WTC11 (cell line): ENCODE measurements at regions not wholly inside any gene's neighbourhood (a gene's known extent, or its start where the extent isn't known, plus 50 kb on each side); places are given as distances from the start of the nearest gene placed in this dataset.

Experiments used
- ATAC-seq: fragments of 200-7000 bp; cut with Tn5 transposase; 2 replicates; pipeline ENCODE4 v1.10.0; 2021; ENCODE audit warnings: mild to moderate bottlenecking, moderate library complexity
- CTCF ChIA-PET: fragments of 300-600 bp; sonication (Branson Sonifier 250); formaldehyde crosslinking; loops from one replicate; lab custom pipeline; 2021; ENCODE audit warnings: antibody characterized with exemption; lab: Charles Lee
- POLR2A ChIA-PET: fragments of 350-600 bp; sonication (Branson Sonifier 250); formaldehyde crosslinking; loops from one replicate; lab custom pipeline; 2021; ENCODE audit warnings: antibody characterized with exemption; lab: Charles Lee
- DNase-seq: peaks from one replicate; pipeline ENCODE4 v3.0.0; 2021; ENCODE audit warnings: low spot score
- H3K27ac Mint-ChIP-seq: 2 replicates; pipeline ENCODE4 v1.8.0; 2021; ENCODE audit warnings: mixed read lengths
- H3K27me3 Mint-ChIP-seq: 2 replicates; pipeline ENCODE4 v1.8.0; 2021; ENCODE audit warnings: low read depth, mild to moderate bottlenecking, moderate library complexity, mixed read lengths
- H3K36me3 Mint-ChIP-seq: 2 replicates; pipeline ENCODE4 v1.8.0; 2021; ENCODE audit warnings: mixed read lengths
- H3K4me1 Mint-ChIP-seq: 2 replicates; pipeline ENCODE4 v1.8.0; 2022; ENCODE audit warnings: mixed read lengths
- H3K4me3 Mint-ChIP-seq: 2 replicates; pipeline ENCODE4 v1.8.0; 2021; ENCODE audit warnings: mild to moderate bottlenecking, moderate library complexity, mixed read lengths
- H3K9me3 Mint-ChIP-seq: 2 replicates; pipeline ENCODE4 v1.8.0; 2021; ENCODE audit warnings: mixed read lengths
- ATF2 ChIP-seq: sonication (generic); formaldehyde crosslinking; IDR thresholded peaks from 2 replicates; pipeline ENCODE4 v1.8.1; 2022; ENCODE audit warnings: low read depth, missing genetic modification reagents, borderline replicate concordance
- CTCF ChIP-seq: fragments of 200-600 bp; IDR thresholded peaks from 2 replicates; pipeline ENCODE4 v1.8.0; 2022; ENCODE audit warnings: antibody characterized with exemption
- E2F1 ChIP-seq: sonication (generic); formaldehyde crosslinking; IDR thresholded peaks from 2 replicates; pipeline ENCODE4 v1.8.0; 2022; ENCODE audit warnings: mild to moderate bottlenecking, missing genetic modification reagents
- ELF4 ChIP-seq: sonication (generic); formaldehyde crosslinking; IDR thresholded peaks from 2 replicates; pipeline ENCODE4 v1.8.1; 2022; ENCODE audit warnings: low read depth, mild to moderate bottlenecking, moderate library complexity, missing genetic modification reagents
- ERG ChIP-seq: fragments of 250-450 bp; sonication (Bioruptor Pico); IDR thresholded peaks from 2 replicates; pipeline ENCODE4 v1.8.0; 2021; ENCODE audit warnings: mild to moderate bottlenecking
- ETV6 ChIP-seq: sonication (generic); formaldehyde crosslinking; IDR thresholded peaks from 2 replicates; pipeline ENCODE4 v1.8.1; 2022; ENCODE audit warnings: mild to moderate bottlenecking, missing genetic modification reagents
- FOXJ3 ChIP-seq: sonication (generic); formaldehyde crosslinking; IDR thresholded peaks from 2 replicates; pipeline ENCODE4 v1.9.0; 2021; ENCODE audit warnings: missing genetic modification reagents, mild to moderate bottlenecking, borderline replicate concordance
- GRHL2 ChIP-seq: fragments of 250-450 bp; sonication (Bioruptor Pico); IDR thresholded peaks from 2 replicates; pipeline ENCODE4 v1.8.0; 2022; ENCODE audit warnings: mild to moderate bottlenecking, moderate library complexity; ENCODE audit not compliant: insufficient replicate concordance, severe bottlenecking
- HMGA2 ChIP-seq: fragments of 250-450 bp; sonication (Bioruptor Pico); IDR thresholded peaks from 2 replicates; pipeline ENCODE4 v1.4.0; 2021; ENCODE audit warnings: mild to moderate bottlenecking, moderate library complexity
- IRF1 ChIP-seq: sonication (generic); formaldehyde crosslinking; IDR thresholded peaks from 2 replicates; pipeline ENCODE4 v1.8.0; 2023; ENCODE audit warnings: missing genetic modification reagents
- MLX ChIP-seq: sonication (generic); formaldehyde crosslinking; IDR thresholded peaks from 2 replicates; pipeline ENCODE4 v1.8.1; 2023; ENCODE audit warnings: mild to moderate bottlenecking, missing genetic modification reagents, moderate library complexity
- NR1H2 ChIP-seq: sonication (generic); formaldehyde crosslinking; IDR thresholded peaks from 2 replicates; pipeline ENCODE4 v1.9.0; 2021; ENCODE audit warnings: mild to moderate bottlenecking, moderate library complexity, missing genetic modification reagents
- SOX15 ChIP-seq: fragments of 250-450 bp; sonication (Bioruptor Pico); IDR thresholded peaks from 2 replicates; pipeline ENCODE4 v1.9.0; 2021; ENCODE audit warnings: mild to moderate bottlenecking
- SP1 ChIP-seq: sonication (generic); formaldehyde crosslinking; conservative IDR thresholded peaks from 2 replicates; pipeline ENCODE4 v1.8.1; 2022; ENCODE audit warnings: missing genetic modification reagents
- TCF7 ChIP-seq: sonication (generic); formaldehyde crosslinking; IDR thresholded peaks from 2 replicates; pipeline ENCODE4 v1.8.0; 2022; ENCODE audit warnings: mild to moderate bottlenecking, low read depth, missing genetic modification reagents, moderate library complexity
- TEAD4 ChIP-seq: sonication (generic); formaldehyde crosslinking; IDR thresholded peaks from 2 replicates; pipeline ENCODE4 v1.8.0; 2022; ENCODE audit warnings: mild to moderate bottlenecking, missing genetic modification reagents
- USF1 ChIP-seq: sonication (generic); formaldehyde crosslinking; IDR thresholded peaks from 2 replicates; pipeline ENCODE4 v1.8.0; 2022; ENCODE audit warnings: mild to moderate bottlenecking, missing genetic modification reagents
- ZMAT4 ChIP-seq: fragments of 250-450 bp; sonication (Bioruptor Pico); IDR thresholded peaks from 2 replicates; pipeline ENCODE4 v1.9.0; 2021; ENCODE audit warnings: mild to moderate bottlenecking
- ZNF121 ChIP-seq: sonication (generic); formaldehyde crosslinking; IDR thresholded peaks from 2 replicates; pipeline ENCODE4 v1.8.0; 2023; ENCODE audit warnings: missing genetic modification reagents
- ZNF138 ChIP-seq: sonication (generic); formaldehyde crosslinking; conservative IDR thresholded peaks from 2 replicates; pipeline ENCODE4 v1.8.1; 2022; ENCODE audit warnings: mild to moderate bottlenecking, moderate library complexity, missing genetic modification reagents
- ZNF219 ChIP-seq: sonication (generic); formaldehyde crosslinking; IDR thresholded peaks from 2 replicates; pipeline ENCODE4 v1.8.0; 2023; ENCODE audit warnings: missing genetic modification reagents, mild to moderate bottlenecking, borderline replicate concordance
- ZNF263 ChIP-seq: sonication (generic); formaldehyde crosslinking; IDR thresholded peaks from 2 replicates; pipeline ENCODE4 v1.8.1; 2022; ENCODE audit warnings: low read depth, mild to moderate bottlenecking, moderate library complexity, missing genetic modification reagents
- ZNF532 ChIP-seq: fragments of 250-450 bp; sonication (Bioruptor Pico); IDR thresholded peaks from 2 replicates; pipeline ENCODE4 v1.9.0; 2021; ENCODE audit warnings: mild to moderate bottlenecking, borderline replicate concordance
- ZNF671 ChIP-seq: fragments of 250-450 bp; sonication (Bioruptor Pico); IDR thresholded peaks from 2 replicates; pipeline ENCODE4 v1.8.0; 2021; ENCODE audit warnings: mild to moderate bottlenecking

- ATAC-seq (no peak), DNase-seq (no peak)
- POLR2A ChIA-PET = no interaction called here
- H3K9me3 Mint-ChIP-seq = peaks cover 13% of the 10 kb centered on the region
- CTCF ChIA-PET = no interaction called here
- TF ChIP-seq MLX = no peak
- TF ChIP-seq ZMAT4 (CRISPR knock-in tag) = no peak
- TF ChIP-seq ETV6 (CRISPR knock-in tag) = no peak
- TF ChIP-seq SP1 (CRISPR knock-in tag) = no peak
- no peak for TF ChIP-seq ZNF671 (CRISPR knock-in tag)
- TF ChIP-seq ZNF219 (CRISPR knock-in tag) = no peak
- TF ChIP-seq ATF2 (CRISPR knock-in tag) = no peak
- TF ChIP-seq ZNF121 (CRISPR knock-in tag) = no peak
- TF ChIP-seq SOX15 = no peak
- TF ChIP-seq USF1 (CRISPR knock-in tag) = no peak
- no peak for TF ChIP-seq TCF7 (CRISPR knock-in tag)
- no peak for TF ChIP-seq ELF4 (CRISPR knock-in tag)
- no peak for TF ChIP-seq E2F1 (CRISPR knock-in tag)
- no peak for TF ChIP-seq GRHL2 (CRISPR knock-in tag)
- TF ChIP-seq NR1H2 (CRISPR knock-in tag) = no peak
- H3K36me3 Mint-ChIP-seq = peaks cover 2% of the 10 kb centered on the region; the same call in 1 of the 2 replicates
- no peak overlapping the region for H3K4me3 Mint-ChIP-seq
- no peaks in the 10 kb centered on the region for H3K27me3 Mint-ChIP-seq
- H3K4me1 Mint-ChIP-seq = no peaks in the 10 kb centered on the region
- H3K27ac Mint-ChIP-seq = no peak overlapping the region
Observed at GRCh38 chr7:109091042-109091441, 521.4 kb downstream of the DNAJB9 start.

- Mint-ChIP-seq H3K27ac (no peak overlapping the region), H3K4me1 (no peaks in the 10 kb centered on the region), H3K27me3 (no peaks in the 10 kb centered on the region), H3K9me3 (peaks cover 9% of the 10 kb centered on the region), H3K36me3 (peaks cover 2% of the 10 kb centered on the region; the same call in 1 of the 2 replicates), H3K4me3 (no peak overlapping the region)
- ChIA-PET CTCF (interaction anchor here (0.6 to 1.2 kb wide), 7 partner anchors 10 to 431 kb away, joined by 3 to 4 read pairs (median 3); no protein-coding TSS in a partner anchor), POLR2A (interaction anchor here (0.5 kb wide), 1 partner anchor 122 kb away, joined by 3 read pairs; no protein-coding TSS in a partner anchor)
- ATAC-seq (peak; percentile 50; the same call in 1 of the 2 replicates), DNase-seq (no peak)
- TF ChIP-seq HMGA2 (CRISPR knock-in tag) (no peak), TEAD4 (CRISPR knock-in tag) (no peak), ZNF263 (CRISPR knock-in tag) (no peak), ZNF138 (CRISPR knock-in tag) (no peak), IRF1 (CRISPR knock-in tag) (no peak), FOXJ3 (CRISPR knock-in tag) (no peak), ERG (no peak), CTCF (no peak), NR1H2 (CRISPR knock-in tag) (no peak), ZNF532 (CRISPR knock-in tag) (no peak)
Observed at GRCh38 chr7:109092268-109092667, 522.6 kb downstream of the DNAJB9 start.
